ENCODE measurements at regions not wholly inside any gene's neighbourhood (a gene's known extent, or its start where the extent isn't known, plus 50 kb on each side); places are given as distances from the start of the nearest gene placed in this dataset.

DNA sequence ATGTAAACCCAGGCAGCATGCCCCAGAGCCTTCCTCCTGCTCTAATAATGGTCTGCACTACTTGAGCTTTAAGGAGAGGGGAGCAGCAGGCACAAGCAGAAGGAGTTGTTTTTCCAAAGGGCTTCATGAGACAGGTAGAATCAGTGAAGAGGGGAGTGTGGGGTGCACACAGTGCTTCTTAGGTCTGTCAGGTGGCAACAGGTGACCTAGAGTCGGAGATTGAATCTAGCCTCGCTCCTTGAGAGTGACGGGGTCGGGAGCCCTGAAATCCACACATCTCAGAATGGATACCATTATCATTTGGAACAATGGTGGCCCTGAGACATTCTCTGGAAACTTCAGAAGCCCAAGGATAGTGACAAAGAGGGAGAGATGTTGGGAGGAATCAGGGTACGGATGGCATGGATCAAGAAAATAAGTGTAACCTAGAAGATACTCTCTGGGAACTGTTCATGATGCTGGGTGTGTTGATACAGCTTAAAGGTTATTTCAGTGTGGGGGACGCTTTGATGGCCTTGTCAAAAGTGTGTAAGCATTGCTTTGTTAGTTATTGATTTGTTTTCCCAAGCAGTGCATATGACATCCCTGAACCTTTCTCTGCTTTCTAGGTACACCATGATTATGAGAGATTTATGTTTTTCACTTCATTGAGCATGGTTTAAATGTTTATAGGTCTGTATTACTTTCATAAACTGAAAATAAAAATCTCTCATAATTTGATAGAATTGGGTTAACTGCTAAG lies 77.8 kb upstream of the L3MBTL3 start:
- TF ChIP-seq POLR2AphosphoS5 (IDR thresholded peaks at IDR 0.05; ENCODE audit: borderline replicate concordance, low read depth, low read length) (no peak), EZH2 (IDR thresholded peaks at IDR 0.05) (no peak)

Data from SK-N-MC (cell line).